ENCODE measurements at regions not wholly inside any gene's neighbourhood (a gene's known extent, or its start where the extent isn't known, plus 50 kb on each side); places are given as distances from the start of the nearest gene placed in this dataset.

DNA sequence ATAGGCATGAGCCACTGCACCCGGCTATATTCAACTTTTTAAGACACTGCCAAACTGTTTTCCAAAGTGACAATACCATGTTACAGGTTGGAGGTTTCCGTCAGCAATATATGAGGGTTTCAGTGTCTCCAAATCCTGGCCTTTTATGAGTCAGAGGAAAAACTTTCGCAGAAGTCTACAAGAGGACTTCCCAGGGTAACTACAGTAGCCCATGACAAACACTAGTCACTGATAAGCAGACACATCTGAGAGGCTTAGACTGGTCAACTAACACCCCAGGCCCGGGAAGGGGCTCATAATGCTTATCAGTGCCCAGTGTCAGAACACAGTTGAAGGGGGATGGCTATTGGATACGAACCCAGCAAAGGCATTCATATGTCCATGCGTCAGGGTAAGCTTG, 85.4 kb downstream of the SOX4 start:
- TF ChIP-seq, protein P1, sequence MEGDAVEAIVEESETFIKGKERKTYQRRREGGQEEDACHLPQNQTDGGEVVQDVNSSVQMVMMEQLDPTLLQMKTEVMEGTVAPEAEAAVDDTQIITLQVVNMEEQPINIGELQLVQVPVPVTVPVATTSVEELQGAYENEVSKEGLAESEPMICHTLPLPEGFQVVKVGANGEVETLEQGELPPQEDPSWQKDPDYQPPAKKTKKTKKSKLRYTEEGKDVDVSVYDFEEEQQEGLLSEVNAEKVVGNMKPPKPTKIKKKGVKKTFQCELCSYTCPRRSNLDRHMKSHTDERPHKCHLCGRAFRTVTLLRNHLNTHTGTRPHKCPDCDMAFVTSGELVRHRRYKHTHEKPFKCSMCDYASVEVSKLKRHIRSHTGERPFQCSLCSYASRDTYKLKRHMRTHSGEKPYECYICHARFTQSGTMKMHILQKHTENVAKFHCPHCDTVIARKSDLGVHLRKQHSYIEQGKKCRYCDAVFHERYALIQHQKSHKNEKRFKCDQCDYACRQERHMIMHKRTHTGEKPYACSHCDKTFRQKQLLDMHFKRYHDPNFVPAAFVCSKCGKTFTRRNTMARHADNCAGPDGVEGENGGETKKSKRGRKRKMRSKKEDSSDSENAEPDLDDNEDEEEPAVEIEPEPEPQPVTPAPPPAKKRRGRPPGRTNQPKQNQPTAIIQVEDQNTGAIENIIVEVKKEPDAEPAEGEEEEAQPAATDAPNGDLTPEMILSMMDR (IDR thresholded peaks at IDR 0.05; ENCODE audit: low read depth, low read length, missing input control) = no peak
- no peak for TF ChIP-seq NR2F2 (IDR thresholded peaks at IDR 0.05)
- TF ChIP-seq EGR1 (IDR thresholded peaks at IDR 0.05; ENCODE audit: low read depth in 2 of 2) = no peak
- TF ChIP-seq YY1 (IDR thresholded peaks at IDR 0.05) = no peak
- TF ChIP-seq GABPA (IDR thresholded peaks at IDR 0.05 in 1 of 2, conservative IDR thresholded peaks at IDR 0.05 in 1 of 2) = no peak
- TF ChIP-seq, protein P2, sequence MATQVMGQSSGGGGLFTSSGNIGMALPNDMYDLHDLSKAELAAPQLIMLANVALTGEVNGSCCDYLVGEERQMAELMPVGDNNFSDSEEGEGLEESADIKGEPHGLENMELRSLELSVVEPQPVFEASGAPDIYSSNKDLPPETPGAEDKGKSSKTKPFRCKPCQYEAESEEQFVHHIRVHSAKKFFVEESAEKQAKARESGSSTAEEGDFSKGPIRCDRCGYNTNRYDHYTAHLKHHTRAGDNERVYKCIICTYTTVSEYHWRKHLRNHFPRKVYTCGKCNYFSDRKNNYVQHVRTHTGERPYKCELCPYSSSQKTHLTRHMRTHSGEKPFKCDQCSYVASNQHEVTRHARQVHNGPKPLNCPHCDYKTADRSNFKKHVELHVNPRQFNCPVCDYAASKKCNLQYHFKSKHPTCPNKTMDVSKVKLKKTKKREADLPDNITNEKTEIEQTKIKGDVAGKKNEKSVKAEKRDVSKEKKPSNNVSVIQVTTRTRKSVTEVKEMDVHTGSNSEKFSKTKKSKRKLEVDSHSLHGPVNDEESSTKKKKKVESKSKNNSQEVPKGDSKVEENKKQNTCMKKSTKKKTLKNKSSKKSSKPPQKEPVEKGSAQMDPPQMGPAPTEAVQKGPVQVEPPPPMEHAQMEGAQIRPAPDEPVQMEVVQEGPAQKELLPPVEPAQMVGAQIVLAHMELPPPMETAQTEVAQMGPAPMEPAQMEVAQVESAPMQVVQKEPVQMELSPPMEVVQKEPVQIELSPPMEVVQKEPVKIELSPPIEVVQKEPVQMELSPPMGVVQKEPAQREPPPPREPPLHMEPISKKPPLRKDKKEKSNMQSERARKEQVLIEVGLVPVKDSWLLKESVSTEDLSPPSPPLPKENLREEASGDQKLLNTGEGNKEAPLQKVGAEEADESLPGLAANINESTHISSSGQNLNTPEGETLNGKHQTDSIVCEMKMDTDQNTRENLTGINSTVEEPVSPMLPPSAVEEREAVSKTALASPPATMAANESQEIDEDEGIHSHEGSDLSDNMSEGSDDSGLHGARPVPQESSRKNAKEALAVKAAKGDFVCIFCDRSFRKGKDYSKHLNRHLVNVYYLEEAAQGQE (IDR thresholded peaks at IDR 0.05) = no peak
- no peak for TF ChIP-seq FOXA2 (IDR thresholded peaks at IDR 0.05)
- TF ChIP-seq RAD21 (IDR thresholded peaks at IDR 0.05) = no peak
- no peak for TF ChIP-seq SP1 (IDR thresholded peaks at IDR 0.05)
- no peak for TF ChIP-seq JUND (IDR thresholded peaks at IDR 0.05)
- TF ChIP-seq, protein P3, sequence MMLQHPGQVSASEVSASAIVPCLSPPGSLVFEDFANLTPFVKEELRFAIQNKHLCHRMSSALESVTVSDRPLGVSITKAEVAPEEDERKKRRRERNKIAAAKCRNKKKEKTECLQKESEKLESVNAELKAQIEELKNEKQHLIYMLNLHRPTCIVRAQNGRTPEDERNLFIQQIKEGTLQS (IDR thresholded peaks at IDR 0.05) = no peak
